GM12865 (cell line): ENCODE measurements at regions not wholly inside any gene's neighbourhood (a gene's known extent, or its start where the extent isn't known, plus 50 kb on each side); places are given as distances from the start of the nearest gene placed in this dataset.

Experiments
- DNase-seq: peaks from one replicate; pipeline ENCODE4 v3.0.0; 2010; ENCODE audit warnings: low read depth
- H3K4me3 ChIP-seq: 2 replicates; pipeline ENCODE4 v1.5.1; 2011; ENCODE audit warnings: mild to moderate bottlenecking, low read depth, low read length, control low read depth
- TF ChIP-seq, protein P1 (sequence below): IDR thresholded peaks from 2 replicates; pipeline ENCODE4 v1.5.1; 2011; ENCODE audit warnings: low read length, control low read depth, low read depth, inconsistent platforms; ENCODE audit not compliant: insufficient read depth; ENCODE audit errors: missing control alignments

DNA sequence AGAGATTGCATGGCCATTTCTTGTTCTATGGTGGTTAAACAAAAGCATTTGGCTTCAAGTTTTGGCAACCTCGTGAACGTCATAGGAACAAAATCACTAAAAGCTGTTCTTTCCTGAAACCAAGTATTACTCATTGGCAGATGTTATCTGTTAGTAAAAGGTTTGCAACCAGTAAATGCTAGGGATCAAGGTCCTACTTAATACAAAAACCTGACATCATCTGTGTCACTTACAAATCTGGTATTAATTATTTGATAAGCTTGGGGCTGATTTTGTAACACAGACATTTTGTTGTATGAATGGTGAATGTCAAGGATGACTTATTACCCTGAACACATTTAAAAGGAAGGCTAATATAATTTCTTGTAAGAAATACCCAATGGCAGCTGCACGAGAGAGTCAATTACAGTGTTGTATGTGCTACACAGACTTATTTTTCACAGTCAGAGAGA is 486.4 kb upstream of the ZNF608 start:
- TF ChIP-seq, protein P1, sequence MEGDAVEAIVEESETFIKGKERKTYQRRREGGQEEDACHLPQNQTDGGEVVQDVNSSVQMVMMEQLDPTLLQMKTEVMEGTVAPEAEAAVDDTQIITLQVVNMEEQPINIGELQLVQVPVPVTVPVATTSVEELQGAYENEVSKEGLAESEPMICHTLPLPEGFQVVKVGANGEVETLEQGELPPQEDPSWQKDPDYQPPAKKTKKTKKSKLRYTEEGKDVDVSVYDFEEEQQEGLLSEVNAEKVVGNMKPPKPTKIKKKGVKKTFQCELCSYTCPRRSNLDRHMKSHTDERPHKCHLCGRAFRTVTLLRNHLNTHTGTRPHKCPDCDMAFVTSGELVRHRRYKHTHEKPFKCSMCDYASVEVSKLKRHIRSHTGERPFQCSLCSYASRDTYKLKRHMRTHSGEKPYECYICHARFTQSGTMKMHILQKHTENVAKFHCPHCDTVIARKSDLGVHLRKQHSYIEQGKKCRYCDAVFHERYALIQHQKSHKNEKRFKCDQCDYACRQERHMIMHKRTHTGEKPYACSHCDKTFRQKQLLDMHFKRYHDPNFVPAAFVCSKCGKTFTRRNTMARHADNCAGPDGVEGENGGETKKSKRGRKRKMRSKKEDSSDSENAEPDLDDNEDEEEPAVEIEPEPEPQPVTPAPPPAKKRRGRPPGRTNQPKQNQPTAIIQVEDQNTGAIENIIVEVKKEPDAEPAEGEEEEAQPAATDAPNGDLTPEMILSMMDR: no peak
- H3K4me3 ChIP-seq: no peak overlapping the region
- DNase-seq: no peak

DNA sequence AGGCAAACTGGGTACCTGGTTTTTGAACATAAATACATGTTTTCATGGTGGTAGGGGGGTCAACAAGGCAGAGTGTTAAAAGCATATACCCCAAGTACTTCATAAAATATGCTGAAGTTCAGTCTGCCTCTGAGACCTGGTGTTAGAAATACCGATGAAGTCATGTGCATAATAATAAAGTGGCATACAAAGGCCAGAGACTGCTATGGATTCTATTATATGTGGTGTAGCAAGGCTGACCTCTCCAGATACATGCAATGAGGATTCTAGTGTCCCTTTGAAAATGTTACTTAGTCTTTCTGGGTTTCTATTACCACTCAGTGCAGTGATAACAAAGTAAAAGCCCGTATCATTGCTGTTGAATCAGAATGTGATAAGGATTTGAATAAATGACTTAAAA is 487.5 kb upstream of the ZNF608 start:
- no peak overlapping the region for H3K4me3 ChIP-seq
- TF ChIP-seq, protein P1: no peak
- no peak for DNase-seq

DNA sequence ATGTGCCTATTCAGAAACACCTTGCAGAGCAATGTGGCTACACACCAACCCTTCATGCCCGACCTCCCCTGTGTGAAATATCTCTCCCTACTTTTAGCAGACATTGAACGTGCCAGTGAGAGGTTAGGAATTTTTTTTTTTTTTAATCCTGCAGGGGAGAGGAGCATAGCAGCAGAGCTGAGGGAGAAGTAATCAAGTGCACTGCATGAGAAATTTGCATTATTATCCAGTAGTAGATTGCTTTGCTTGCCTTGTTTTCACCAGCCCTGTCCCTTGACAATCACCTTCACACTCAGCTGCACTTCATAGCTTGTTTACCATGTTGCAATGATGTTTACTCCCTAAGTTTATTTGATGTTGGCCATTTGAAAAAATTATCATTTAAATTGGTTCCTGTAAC is 489.6 kb upstream of the ZNF608 start:
- no peak overlapping the region for H3K4me3 ChIP-seq
- no peak for DNase-seq
- TF ChIP-seq, protein P1: no peak

DNA sequence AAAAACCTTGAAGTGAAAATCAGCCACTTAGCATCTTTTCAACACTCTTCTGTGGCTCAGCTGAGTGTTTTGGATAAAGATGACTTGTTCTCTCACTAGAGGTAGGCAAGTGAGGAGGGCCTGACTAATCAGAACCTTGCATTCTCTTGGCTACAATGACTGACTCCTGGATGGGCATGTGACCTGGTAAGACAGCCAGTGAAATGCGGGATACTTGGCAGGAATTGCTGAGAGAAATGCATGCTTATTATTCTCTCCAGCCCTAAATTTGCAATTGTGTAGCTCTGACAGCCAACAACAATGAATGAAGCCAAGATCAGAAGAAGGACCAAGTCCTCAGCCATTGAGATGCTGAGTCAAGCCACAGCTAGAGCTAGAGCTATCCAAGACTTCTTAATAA is 490.5 kb upstream of the ZNF608 start:
- no peak overlapping the region for H3K4me3 ChIP-seq
- TF ChIP-seq, protein P1: no peak
- no peak for DNase-seq

DNA sequence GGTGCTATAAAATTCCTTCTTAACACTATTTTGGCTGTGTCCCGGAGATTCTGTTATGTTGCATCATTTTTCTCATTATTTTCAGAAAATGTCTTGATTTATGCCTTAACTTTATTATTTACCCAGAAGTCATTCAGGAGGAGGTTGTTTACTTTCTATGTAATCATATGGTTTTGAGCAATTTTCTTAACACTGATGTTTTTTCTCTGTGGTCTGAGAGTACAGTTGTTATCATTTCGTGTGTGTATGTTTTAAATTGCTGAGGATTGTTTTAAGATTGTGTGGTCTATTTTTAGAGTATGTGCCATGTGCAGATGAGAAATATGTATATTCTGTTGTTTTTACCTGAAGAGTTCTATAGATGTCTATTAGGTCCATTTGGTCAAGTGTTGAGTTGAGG is 498.1 kb upstream of the ZNF608 start:
- TF ChIP-seq, protein P1: no peak
- no peak overlapping the region for H3K4me3 ChIP-seq
- no peak for DNase-seq

DNA sequence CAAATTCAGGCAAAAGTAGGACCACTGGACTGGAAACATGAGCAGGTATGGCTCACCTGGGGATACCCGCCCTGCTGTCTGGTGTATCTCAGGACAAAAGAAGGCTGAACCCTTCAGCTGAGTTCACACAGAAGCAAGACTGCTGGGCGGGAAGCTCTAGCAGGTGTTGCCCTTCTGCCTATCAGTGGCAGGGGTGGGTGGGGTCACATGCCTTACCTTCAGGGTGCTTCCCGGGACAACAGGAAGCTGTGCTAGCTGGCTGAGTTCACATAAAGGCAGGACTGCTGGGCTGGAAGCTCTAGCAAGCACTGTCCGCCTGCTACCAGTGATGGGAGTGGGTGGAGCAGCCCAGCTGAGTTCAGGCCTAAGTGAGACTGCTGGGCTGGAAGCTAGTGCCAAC is 498.8 kb upstream of the ZNF608 start:
- TF ChIP-seq, protein P1: no peak
- DNase-seq: no peak
- H3K4me3 ChIP-seq: no peak overlapping the region

DNA sequence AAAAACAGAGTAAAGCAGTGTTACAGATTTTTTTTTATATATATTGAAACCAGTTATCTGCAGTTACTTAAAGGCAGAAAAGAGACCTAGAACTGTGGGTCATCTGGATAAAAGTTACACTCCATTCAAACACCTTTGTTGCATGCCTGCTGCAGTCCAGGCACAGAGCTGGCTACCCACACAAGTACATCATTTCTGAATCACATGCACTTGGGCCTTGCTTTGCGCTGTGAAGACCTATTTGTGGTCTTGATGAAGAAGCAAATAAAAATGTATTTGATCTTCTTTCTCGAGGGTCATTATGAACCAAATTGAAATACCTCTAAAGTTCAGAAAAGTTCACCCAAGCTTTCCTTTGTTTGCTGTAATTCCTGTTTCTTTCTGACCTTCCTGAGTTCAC is 503.0 kb upstream of the ZNF608 start:
- no peak for DNase-seq
- no peak overlapping the region for H3K4me3 ChIP-seq
- TF ChIP-seq, protein P1: no peak
